ENCODE measurements at regions not wholly inside any gene's neighbourhood (a gene's known extent, or its start where the extent isn't known, plus 50 kb on each side); places are given as distances from the start of the nearest gene placed in this dataset.

- TF ChIP-seq CTCF (IDR thresholded peaks at IDR 0.05): no peak
- ATAC-seq (ENCODE audit: low FRiP score): no peak
- DNase-seq (ENCODE audit: low spot score): no peak
These were observed 847.7 kb upstream of the INTU start for GRCh38 chr4:126784966-126785580.

GRCh38 chr4:126790633-126791032 lies 842.1 kb upstream of the INTU start:
- no peak for TF ChIP-seq CTCF (IDR thresholded peaks at IDR 0.05)
- ATAC-seq (ENCODE audit: low FRiP score) (no peak), DNase-seq (ENCODE audit: low spot score) (no peak)

GRCh38 chr4:126794363-126794762 lies 838.4 kb upstream of the INTU start:
- no peak for ATAC-seq (ENCODE audit: low FRiP score)

GRCh38 chr4:126798214-126798613 lies 834.5 kb upstream of the INTU start:
- DNase-seq (ENCODE audit: low spot score) (no peak), ATAC-seq (ENCODE audit: low FRiP score) (no peak)
- no peak for TF ChIP-seq CTCF (IDR thresholded peaks at IDR 0.05)

More at GRCh38 chr4:126794363-126794762, 838.4 kb upstream of the INTU start:
- no peak for TF ChIP-seq CTCF (IDR thresholded peaks at IDR 0.05)
- DNase-seq (ENCODE audit: low spot score): no peak

GRCh38 chr4:126799416-126799815 lies 833.3 kb upstream of the INTU start:
- ATAC-seq (ENCODE audit: low FRiP score) (no peak), DNase-seq (ENCODE audit: low spot score) (no peak)
- TF ChIP-seq CTCF (IDR thresholded peaks at IDR 0.05): no peak

GRCh38 chr4:126799971-126800574 lies 832.7 kb upstream of the INTU start:
- ATAC-seq (ENCODE audit: low FRiP score) (no peak), DNase-seq (ENCODE audit: low spot score) (no peak)
- TF ChIP-seq CTCF (IDR thresholded peaks at IDR 0.05): no peak

GRCh38 chr4:126800575-126801141 lies 832.1 kb upstream of the INTU start:
- ATAC-seq (ENCODE audit: low FRiP score): no peak
- DNase-seq (ENCODE audit: low spot score): no peak
- no peak for TF ChIP-seq CTCF (IDR thresholded peaks at IDR 0.05)

All from omental fat pad (tissue), 3 donors.